NCI-H510A (cell line): ENCODE measurements at regions not wholly inside any gene's neighbourhood (a gene's known extent, or its start where the extent isn't known, plus 50 kb on each side); places are given as distances from the start of the nearest gene placed in this dataset.
"Not testable (repeated sequence)": the region's sequence is repeated elsewhere in the genome, so short reads cannot be mapped to it uniquely, and the experiment has no call there.

ENCODE experiments used
- DNase-seq: peaks from one replicate; lab custom pipeline; 2025; lab: John Stamatoyannopoulos, UW

DNA sequence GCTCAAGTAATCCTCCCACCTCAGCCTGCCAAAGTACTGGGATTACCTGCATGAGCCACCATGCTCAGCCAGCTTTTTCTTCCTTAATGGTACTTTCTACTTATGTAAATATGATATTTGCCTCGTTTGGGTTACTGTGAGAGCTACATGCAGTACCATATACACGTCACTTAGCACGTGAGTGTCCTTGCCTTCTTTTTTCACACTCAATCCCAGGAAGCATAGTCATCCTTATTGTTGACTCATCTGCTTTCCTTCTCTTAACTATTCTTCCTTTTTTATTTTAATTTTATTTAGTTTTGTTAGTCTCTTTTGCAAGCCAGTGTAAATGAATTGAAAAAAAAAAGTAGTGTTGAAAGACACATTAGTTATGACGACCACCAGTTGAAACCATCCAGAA, 205.9 kb downstream of the HIPK3 start:
- no peak for DNase-seq

GRCh38 chr11:33461369-33462125, 204.4 kb downstream of the HIPK3 start:
- DNase-seq = no peak

GRCh38 chr11:33457948-33458347, 200.8 kb downstream of the HIPK3 start:
- no peak for DNase-seq

DNA sequence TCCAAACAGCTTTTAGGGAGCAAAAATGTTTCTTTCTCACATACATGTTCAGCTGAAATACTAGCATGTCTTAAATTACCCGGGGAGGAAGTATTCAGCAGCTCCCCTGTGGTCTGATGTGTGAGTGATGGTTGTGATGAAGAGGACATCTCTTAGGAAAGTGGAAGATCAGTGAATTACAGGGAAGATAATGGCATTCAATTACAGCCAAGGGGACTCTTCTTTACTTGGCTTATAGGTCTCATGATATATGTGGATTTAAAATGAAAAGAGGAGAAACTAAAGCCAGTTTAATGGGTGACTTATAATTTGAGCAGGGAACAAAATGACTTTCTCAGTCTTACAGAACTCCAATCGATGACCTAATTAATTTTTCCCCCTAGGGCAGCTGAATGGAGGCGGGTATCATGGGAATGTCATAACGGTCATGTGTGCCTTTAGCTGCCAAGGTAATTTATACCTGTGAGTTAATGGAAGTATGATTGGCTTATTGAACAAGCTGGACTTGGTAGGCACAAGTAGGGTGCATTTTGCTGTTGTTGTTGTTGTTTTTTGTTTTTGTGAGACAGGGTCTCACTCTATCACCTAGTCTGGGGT, 198.8 kb downstream of the HIPK3 start:
- DNase-seq = no peak

DNA sequence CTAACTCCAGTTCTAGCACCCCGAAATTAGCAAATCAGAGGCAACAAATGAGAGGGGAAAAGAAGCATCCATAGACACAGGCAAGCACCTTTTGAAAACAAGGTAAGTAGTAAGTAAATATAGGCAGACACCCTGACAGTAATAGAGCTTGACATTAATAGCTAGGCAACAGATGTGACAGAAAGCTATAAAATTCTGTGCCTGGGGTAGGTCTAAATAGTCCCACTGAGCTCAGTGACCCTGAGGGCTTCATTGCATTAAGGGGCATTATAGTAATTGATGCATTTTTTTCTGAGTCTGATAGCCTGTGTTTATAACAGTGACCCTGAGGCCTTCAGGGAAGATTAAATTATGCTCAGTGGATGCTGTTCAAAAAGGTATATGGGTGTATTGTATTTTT, 197.1 kb downstream of the HIPK3 start:
- no peak for DNase-seq

- DNase-seq = no peak
These were observed 195.8 kb downstream of the HIPK3 start for GRCh38 chr11:33452836-33453624.

DNA sequence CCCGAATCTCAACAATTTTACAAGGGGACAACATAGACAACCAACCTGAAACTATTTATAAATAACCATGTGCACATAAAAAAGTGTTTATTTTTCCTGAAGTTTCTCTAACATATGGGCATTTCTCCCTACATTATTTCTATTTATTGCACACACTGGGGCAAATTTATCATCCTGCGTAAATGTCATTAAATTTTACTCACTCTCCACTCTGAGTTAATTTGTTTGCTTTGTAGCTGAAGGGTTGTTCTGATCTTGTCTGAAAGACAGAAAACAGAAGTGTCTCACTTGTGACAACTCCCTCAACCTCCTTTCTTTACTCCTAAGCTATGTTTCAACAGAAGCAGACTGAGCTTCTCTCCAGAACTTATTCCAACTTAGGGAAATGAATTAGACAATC, 194.2 kb downstream of the HIPK3 start:
- DNase-seq = no peak

- no peak for DNase-seq
These were observed 192.6 kb downstream of the HIPK3 start for GRCh38 chr11:33449798-33450197.

GRCh38 chr11:33448461-33449130, 191.4 kb downstream of the HIPK3 start:
- no peak for DNase-seq

DNA sequence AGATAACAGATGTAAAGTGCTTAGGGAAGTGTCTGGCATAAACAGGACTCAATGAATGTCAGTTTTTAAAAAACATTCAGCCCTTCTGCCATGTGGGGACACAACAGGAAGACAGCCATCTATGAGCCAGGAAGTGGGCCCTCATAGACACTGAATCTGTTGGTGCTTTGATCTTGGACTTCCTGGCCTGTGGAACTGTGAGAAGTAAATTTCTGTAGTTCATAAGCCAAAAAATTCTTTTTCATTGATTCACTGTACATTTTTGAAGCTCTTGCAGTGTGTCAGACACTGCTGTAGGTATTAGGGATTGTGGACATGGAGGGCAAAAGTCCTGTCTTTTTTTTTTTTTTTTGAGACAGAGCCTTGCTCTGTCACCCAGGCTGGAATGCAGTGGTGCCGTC, 188.6 kb downstream of the HIPK3 start:
- no peak for DNase-seq

DNA sequence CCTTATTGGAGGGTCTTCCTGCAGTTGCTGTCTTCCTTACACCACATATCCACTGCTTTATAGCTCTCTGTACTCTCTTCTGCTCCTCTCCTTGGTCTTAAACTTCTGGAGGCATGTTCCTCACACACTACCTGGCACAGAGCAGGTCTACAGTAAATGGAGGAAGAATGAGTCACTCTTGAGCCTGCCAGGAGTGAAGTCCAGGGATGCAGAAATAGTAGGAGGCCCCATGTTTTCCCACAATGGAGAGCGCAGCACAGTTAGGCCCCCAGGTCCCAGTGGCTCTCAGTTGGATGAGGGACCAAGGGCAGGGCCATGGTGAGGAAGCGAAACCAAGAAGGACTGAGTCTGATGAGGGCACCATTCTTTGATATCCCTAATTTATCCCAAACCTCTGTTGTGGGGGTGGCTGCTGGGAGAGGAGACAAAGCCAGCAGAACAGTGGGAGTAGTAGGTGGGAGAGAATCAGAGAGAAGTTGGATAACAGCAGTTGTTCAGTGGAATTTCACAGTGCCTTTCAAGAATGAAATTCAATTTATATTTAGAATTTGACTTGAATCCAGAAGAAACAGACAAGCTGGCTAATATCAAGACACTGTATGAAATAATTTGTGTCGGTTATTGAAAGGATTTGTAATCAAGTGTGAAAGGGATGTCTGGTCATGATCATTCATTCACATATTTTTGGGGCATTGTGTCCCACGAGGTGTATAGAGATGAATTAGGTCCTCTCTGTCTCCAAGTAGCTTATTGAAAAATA, 187.8 kb downstream of the HIPK3 start:
- DNase-seq = no peak

DNA sequence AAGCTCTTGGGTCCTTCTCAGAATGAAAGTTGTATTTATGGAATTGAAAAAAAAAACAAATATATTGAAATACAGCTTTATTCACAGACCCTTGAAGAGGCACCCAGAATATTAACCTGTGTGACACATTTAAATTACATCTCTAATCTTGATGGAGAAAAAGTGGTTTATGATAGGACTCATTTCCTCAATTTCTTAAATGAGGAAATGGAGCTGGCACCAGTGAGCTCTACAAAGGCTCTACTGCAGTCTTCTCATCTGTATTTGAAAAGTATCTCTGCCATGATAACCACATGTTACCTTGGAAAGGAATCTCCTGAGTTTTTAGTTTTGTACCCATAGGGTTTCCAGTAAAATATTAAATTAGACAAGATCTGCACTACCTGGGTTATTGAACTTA, 186.5 kb downstream of the HIPK3 start:
- DNase-seq = no peak

DNA sequence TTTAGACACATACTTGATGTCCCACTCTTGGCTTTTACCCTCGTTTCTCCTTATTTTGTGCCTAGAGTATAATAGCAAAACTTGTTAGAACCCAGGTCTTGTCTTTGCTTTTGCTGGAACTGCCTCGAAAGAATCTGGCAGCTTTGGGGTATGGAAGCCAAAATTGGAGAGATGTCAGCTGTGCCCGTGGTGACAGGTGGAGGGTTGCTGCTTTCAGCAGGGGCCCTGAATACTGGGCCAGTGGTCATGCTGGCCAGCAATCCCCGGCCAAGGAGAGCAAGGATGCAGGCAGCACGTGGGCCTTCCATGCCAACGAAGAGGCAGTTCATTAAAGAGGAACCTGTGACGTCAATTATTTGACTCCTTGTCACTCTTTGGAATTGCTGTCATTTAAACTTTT, 181.1 kb downstream of the HIPK3 start:
- no peak for DNase-seq

DNA sequence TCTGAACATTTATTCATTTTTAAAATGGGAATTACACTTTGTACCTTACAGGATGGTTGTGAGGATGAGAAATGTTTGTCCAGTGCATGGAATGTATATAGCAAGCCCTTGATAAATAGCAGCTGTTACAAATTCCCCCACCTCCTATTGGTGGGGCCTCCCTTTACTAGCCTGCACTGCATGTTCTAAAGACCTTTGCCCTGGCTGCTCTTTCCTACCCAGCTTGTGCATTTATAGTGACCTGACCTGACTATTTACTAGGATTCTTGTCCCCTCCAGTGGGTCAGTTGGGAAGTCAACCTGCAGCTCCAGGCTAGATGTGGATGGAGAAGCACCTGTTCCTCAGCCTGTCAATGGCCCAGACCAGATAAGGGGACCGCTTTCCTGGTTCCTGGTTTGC, 180.3 kb downstream of the HIPK3 start:
- DNase-seq = no peak

DNA sequence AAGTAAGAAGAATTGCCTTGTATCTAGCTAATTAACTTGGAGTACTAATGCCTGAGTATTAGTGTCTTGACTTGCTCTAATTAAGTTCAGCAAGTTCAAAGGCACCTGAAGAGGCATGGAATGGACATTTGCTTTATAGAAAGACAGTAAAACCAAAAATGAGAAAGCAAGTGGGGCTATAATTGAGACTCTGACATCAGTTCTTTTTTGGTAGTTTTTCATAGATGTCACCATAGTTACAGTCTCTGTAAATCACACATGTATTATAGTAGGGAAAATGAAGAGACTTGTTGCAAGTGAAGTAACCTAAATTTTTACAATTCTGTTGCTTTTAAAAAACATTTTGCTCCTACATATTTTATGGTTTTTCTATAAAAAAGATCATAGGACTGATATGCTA, 178.0 kb downstream of the HIPK3 start:
- DNase-seq = no peak

DNA sequence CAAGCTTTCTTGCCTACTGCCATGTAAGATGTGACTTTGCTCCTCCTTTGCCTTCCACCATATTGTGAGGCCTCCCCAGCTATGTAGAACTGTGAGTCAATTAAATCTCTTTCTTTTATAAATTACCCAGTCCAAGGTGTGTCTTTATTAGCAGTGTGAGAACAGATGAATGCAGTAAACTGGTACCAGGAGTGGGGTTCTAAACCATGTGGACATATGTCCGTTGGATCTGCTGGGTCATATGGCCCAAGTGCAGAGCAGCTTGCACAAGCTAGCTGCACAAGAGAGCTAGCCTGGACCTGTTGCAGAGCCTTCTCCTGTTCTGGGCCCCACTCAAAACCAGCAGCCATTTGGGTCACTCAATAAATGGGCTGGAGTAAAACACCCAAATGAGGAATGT, 177.1 kb downstream of the HIPK3 start:
- DNase-seq = no peak

GRCh38 chr11:33428435-33428834, 171.3 kb downstream of the HIPK3 start:
- not testable (repeated sequence) for DNase-seq

GRCh38 chr11:33420959-33421566, 163.9 kb downstream of the HIPK3 start:
- DNase-seq = no peak

DNA sequence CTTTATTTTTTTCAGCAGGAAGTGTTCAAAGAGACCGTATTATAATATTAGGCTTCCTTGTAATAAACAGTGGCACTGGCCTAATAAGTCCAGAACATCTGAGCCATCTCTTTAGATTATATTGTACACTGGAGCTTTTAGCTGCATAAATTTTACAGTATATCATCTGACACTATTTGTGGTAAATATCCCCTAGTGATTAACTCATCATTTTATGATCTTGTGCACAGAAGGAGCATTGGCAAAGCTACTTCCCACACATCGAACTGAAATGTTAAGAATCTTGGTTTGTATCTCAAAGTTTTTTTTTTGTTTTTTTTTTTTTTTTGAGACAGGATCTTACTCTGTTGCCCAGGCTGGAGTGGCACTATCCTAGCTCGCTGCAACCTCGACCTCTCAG, 162.7 kb downstream of the HIPK3 start:
- no peak for DNase-seq

DNA sequence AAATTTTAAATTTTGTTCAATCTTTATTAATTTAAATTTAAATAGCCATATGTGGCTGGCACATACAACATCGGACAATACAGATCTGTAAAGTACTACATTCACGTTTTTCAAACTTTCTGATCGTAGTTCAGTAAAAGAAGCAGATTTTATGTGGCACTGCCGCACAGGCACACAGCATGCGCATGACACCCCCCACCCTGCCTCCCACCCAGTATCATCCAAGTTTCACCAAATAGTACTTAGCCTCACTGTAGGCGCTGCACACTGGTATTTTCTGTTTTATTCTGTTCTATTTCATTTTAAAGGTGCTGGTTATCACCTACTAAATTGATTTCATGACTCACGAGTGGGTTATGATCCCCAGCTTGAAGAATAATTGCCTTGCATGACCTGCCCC, 159.9 kb downstream of the HIPK3 start:
- DNase-seq = no peak

GRCh38 chr11:33413301-33413700, 156.1 kb downstream of the HIPK3 start:
- no peak for DNase-seq
